NCI-H2227 (cell line): ENCODE measurements at regions not wholly inside any gene's neighbourhood (a gene's known extent, or its start where the extent isn't known, plus 50 kb on each side); places are given as distances from the start of the nearest gene placed in this dataset.

Source experiments
- DNase-seq: peaks from one replicate; lab custom pipeline; 2025; ENCODE audit not compliant: unreplicated experiment; lab: John Stamatoyannopoulos, UW

DNA sequence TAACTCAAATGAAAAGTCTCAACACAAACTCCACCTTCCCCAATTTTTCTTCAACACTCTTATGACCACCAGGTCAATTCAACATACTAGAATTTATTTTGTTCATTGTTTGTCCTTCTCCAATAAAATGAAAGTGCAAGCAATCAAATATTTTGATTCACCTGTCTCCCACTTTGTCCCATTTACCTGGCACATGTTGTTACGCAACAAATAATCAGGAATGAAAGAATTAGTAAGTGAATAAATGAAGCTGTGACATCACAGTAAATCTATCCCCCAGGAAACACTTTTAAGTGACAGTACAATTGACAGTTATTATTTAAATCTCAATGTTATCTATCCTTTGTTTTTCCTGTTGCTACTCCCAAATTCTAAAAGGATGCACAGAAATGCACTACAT lies 393.7 kb upstream of the OPRM1 start:
- no peak for DNase-seq

DNA sequence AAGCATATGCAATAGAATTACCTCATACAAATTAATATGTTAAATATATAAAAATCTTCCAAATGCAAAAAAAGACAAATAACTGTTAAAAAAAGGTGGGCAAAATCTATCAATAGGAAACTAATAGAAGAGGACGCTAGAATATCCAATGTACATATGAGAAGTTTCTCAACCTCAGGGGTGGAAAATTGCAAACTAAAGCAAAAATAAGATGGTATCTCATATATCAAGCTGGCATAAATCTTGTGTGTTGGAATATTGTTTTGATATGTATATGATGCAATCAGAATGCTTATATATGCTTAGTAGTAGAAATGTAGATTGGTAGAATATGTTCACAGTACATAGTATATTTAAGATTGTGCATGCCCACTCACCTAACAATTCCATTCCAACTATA lies 395.0 kb upstream of the OPRM1 start:
- no peak for DNase-seq

DNA sequence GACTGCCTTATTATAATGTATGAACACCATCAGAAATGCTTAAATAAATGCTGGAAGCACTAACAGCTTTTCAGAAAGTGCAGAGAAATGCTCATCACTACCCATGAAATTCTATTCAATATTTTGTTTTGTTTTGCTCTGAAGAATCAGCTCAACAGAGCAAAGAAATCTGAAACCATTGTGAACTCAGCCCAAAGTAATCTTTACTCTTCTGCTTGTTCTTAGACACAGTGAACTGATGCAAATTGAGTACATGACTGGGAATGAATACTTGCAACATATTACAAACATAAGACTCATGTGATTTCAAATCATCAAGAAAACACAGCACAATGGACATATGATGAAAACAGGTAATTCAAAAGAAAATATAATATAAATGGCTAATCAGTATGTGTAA lies 404.6 kb upstream of the OPRM1 start:
- no peak for DNase-seq

DNA sequence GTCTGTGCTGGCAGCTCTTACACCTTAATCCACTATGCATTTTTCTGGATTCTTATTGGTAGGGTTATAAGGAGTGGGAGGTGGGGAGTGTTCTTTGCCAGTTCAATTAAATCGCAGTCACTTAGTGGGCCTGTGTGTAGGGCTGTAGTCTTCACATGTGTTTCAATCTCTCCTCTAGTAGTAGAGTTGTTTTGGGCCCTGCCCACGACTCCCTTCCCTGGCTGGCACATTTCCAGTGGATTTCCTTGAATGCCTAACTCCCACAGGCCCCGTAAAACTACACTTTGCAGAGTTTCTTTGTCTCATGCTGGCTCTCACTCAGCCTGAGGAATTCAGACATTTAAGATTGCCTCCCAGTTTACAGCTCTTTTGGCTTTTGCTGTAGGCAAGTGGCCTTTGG lies 414.0 kb upstream of the OPRM1 start:
- DNase-seq, result no peak

DNA sequence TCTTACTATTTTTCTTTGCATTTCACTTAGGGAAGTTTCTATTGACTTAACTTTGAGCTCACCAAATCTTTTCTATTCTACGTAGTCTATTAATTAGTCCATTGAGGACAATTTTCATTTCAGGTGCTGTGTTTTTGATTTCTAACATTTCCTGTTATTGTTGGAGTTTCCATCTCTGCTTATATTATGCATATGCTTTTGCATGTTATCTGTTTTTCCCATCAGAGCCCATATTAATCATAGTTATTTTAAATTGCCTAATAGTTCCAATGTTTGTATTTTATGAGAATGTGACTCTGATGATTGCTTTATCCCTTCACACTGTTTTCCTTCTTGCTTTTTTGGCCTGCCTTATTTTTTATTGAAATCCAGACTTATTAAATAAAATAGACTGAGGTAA lies 414.5 kb upstream of the OPRM1 start:
- no peak for DNase-seq

DNA sequence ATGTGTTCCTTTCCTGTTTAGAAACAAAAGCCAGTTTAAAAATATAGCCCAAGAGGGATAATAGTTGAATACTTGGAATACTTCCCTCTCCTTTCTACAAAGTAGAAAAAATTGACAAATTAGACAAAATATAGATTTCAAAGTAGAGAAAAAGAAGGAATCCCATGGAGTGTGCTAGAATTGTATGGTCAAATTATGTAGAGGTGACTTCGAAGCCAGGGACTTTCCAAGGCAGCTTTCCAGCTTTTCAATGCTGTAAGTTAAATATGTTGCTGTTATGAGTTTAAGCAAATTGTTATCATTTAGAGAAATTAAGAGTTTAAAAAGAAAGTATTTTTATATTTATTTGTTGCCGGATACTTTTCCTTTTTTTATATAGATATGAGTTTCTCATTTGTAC lies 415.5 kb upstream of the OPRM1 start:
- DNase-seq, result no peak

DNA sequence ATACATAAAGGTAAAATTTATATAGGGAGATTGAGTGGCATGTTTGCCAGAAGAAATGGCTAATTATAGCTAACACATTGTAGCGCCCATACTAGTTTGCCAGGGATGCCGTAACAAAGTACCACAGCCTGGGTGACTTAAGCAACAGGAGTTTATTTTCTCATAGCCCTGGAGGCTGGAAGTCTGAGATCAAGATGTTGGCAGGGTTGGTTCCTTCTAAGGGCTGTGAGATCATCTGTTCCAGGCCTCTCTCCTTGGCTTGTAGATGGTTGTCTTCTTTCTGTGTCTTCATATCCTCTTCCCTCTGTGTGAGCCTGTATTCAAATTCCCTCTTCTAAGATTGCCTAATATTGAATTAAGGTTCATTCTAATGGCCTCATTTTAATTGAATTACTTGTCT lies 417.5 kb upstream of the OPRM1 start:
- no peak for DNase-seq

DNA sequence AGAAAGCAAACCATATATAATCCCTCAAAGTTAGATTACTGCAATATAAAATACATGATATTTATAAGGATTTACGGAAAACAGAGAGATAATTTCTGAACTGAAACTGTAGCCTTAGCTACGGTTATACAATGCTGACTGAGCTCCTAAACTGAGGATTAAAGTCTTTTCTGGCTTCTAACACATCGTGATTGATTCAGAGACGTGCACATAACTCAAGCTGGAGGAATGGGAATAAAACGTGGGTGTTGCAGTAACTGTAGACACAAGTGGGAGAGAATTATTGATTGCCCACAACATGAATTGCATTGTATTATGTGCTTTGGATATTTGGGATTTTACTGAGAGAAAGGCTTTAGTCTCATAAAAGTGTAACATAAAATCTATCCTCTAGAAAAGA lies 418.0 kb upstream of the OPRM1 start:
- no peak for DNase-seq

DNA sequence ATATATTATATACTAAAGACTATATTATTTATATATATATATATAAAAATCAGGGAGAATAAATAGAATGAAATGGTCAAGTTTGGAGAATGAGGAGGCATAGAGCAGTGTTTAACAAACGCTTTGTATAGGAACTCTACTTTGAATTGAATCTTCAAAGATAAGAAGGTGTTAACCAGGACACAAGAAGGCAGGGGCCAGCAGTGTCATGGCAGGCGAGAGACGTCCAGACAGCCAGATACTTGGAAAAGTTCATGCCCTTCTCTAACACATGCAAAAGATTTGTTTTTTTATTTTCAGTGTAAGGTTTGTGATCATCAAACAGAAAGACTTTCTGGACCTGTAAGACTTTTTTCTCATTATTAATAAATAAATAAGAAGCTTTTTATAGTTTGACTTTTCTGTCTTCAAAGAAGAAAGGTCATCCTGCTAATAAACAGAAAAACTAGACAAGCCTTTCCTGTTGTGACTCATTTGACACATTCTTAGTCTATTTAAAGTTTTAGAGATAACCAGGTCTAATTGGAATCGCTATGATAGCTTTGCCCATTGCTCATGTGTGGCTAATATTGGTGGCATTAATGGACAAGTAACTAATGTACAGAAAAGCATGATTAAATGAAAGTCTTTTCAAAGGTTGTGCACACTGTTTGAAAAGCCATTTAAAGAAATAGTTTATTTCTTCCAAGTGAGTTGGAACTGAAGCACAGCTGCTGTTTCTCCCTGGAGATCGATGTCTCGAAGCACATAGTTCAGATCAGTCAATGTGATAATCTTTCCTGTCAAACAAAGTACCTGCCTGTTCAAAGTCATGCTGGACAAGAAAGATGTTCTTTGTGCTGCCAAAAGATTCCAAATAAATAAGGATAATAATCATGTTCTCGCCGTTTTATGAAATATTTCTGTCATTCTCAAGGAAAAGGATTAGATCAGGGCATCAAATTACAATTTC lies 420.4 kb upstream of the OPRM1 start:
- DNase-seq, result no peak

DNA sequence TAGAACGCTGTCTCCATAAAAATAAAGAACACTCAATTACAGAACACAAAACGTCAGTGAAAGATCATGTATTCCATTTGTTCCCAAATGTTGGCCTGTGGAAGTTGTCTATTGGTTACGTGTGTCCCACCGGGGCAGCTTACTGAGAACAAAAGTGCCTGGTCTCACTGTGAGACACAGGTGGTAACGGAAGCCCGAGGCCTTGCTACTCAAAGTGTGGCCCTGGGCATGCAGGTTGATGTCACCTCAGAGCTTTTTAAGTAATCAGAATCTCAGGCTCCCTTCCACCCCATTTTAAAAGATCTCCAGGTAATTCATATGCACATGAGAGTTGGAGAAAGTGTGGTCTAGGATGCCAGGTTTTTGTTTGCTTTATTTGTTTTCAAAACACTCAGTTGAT lies 422.5 kb upstream of the OPRM1 start:
- DNase-seq, result no peak

DNA sequence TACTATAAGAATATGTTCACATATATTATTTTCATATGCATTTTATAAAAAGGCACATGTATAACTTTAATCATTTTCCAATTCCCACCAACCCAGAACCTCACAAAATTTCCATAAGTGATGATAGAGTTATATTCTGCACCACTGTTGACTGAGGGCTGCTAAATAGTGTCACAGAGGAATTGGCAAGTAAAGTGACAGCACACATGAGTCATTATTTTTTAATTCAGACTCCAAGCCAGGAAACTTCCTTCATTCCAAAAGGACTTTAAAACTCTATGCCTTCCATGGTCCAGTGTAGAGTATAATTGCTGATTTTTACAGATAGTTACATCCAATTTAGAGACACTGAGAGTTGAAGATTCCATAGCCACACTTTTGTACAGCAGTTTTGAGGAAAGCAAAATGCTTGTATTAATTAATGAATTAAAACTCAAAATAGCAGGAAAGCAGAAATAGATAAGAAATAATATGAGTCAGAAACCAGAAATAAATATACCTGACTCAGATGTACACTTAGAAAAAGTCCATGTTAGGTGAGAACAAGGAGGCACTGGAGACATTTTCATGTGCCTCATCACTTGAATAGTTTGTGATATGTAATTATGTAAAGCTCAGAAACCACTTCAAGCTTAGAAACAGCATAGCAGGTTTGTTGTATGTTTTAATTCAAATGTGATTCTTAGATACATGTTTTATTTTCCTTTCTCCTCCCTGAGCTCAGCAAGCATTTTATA lies 425.2 kb upstream of the OPRM1 start:
- DNase-seq, result no peak

DNA sequence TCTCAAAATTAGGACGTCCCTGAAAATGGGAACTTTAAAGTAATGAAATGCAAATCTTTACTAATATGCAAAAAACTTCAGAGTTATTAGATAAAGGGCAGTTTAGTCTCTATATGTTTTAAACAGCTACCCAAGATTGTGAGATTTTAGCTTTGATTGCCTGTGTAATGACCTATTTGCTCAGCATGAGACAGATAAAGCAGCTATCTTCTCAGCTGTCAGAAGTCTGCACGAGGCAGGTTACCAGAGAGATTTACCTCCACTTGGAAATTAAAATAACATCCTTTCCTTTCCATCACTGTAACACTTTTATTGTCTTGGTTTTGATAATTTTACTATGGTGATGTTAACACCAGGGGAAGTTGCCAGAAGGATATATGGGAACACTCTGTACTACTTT lies 436.6 kb upstream of the OPRM1 start:
- no peak for DNase-seq

DNA sequence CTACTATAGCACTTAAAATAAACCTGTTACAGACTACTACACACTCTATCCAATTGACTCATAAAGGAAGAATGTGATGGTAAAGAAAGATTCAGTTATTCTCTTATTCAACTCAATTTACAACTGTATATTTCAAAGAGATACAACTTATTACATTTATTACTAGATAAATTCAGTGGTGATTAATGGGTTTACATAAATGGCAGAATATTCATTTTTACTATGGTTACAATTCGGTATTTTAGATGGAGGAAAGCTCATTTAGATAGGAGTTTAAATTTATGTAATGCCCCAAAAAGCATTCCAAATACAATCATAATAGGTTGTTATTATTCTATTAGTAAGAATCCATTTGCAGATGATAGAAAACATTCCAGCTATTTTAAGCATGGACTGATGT lies 439.1 kb upstream of the OPRM1 start:
- no peak for DNase-seq

DNA sequence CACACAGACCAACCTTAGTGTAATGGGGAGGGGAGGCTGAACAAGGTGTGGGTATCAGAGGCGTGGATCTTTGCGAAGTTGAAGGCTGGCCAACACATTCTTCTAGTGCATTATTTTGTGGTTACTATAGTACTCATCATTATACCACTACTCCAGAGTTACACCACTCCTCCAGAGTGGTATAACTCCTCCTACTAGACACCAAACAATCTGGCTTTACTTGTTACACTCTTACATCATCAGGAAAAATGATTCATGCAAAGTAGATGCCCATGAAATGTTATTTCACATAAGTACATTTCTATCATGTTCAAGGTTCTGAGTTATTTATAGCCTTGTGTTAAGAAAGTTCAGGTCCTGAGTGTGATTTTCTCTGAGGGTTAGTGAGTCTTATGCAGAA lies 443.1 kb upstream of the OPRM1 start:
- no peak for DNase-seq

DNA sequence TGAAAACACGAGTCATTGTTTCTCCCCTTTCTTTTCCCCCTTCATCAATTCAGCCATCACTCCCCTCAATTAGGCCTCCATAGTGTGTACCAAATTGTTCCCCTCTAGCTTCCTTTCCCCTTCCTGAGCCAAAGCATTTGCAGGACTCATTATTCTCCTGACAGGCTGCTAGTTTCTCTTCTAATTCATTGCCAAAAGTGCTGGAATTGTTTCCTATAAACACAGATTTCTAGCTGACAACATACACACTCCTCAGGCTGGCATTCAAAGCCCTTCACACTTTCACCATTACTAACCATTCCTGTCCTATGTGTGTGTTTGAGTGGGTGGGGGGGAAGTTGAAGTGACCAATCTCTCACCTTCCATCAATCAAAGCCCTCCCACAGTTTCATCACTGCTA lies 444.2 kb upstream of the OPRM1 start:
- DNase-seq, result no peak

DNA sequence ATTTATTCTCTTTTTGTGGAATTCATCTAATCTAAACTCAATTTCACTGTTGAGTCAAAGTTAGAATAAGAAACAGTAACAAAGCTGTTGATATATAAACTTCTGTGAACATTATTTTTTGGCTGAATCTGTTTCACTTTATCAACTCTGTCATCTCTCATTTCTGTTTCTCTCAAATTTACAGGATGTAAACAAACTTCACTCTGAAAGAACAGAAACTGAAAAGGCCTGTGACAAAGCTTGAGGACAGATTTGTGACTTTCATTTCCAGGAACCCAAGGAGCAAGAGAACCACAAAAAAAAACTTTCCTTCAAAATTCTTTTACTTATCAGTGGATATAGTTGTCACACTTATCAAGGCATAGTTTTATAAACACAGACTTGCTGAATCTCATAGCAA lies 447.9 kb upstream of the OPRM1 start:
- DNase-seq, result no peak

DNA sequence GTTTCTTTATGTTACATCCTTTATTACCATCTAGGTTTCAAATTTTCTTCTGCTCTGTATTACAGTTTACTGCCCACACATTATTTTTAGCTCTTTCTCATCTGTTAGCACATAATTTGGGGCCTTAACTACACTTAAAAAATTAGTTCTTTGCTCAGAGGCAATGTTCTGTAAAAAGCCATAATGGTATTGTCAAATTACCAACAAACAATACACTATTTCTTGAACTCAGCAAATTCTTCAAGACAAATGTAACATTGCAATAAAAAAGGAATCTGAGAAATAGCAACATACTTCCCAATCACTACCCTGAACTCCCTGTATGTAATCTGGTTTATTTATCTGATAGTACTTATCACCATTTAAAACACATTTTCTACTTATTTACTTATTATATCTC lies 448.6 kb upstream of the OPRM1 start:
- DNase-seq, result no peak

DNA sequence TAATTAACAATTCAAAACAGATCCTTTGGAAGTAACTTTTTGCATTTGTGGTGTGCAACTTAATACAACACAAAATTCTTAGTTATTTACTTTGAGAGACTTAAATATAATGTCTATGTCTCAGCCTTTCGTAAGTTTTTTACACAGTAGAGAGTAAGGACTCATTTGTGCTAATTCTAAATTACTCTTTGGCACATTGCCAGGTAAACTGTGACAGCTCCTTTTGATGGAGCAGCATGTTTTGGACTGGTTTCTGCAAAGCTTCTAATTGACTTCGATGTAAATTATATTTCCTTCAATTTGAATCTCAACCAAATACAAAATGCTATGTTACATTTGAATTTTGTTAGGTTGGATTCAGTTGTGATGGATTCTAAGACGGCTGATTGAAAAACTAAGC lies 450.7 kb upstream of the OPRM1 start:
- no peak for DNase-seq

DNA sequence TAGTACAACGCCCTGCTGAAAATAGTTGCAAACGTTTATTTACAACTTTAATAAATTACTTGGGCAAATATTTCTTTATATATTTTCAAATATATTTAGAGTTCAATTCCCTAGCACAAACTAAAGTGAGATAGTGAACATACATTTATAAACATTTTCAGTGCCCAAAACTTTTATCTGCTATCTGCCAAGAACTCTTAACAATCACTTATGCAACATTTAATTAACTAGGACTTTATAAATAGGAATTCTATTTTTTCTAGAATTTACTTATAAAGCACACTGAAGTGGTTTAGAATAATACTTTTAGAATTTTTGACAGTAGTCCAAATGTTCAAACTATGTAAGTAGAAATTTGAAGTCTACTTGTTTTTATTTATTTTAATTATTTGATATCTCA lies 452.6 kb upstream of the RGS17 start:
- DNase-seq, result no peak

DNA sequence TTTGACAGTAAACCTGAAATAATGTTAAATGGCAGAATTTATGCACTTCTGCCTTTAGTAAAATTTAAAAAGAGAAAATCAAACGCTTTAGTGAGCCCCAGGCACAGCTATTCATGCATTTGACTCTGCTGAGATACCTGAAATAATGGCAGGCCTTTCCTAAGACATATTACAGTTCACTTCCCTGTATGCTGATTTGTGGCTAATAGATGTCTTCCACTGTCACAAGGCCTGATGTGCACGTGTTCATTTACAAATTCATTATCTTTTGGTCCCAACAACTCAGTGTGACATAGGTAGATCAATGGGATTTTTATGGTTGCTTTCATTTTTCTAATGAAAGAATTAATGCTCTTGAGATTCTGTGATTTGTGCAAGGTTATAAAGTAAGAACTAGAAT lies 449.7 kb upstream of the RGS17 start:
- DNase-seq, result no peak

DNA sequence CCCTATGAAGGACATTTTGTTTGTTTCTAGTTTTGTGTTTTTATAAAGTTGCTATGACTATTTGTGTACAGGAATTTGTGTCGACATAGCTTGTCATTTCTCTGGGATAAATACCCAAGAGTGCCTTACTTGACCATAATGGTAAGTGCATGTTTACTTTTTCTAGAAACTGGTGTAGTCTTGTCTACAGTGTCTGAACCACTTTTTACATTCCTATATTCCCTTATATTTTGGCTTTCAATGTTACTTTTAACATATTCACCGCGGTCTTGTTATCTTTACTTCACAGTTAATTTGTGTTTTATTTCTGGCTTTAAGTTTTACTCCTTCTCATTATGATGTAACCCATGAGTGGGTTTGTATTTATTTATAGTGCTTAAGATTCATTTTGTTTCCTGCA lies 444.4 kb upstream of the RGS17 start:
- DNase-seq, result no peak

DNA sequence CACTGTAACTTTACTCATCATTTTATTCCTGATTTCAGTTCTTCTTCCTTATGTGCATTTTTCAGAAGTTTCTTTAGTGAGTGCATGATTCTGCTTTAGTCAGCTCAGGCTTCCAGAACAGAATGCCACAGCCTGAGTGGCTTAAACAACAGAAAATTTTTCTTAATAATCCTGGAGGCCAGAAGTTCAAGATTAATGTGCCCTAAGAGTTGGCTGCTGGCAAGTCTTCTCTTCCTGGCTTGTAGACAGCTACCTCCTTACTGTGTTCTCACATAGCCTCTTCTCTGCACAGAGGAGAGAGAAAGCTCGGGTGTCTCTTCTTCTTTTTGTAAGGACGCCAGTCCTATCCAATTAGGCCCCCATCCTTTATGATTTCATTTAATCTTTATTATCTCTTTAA lies 443.1 kb upstream of the RGS17 start:
- DNase-seq, result no peak

DNA sequence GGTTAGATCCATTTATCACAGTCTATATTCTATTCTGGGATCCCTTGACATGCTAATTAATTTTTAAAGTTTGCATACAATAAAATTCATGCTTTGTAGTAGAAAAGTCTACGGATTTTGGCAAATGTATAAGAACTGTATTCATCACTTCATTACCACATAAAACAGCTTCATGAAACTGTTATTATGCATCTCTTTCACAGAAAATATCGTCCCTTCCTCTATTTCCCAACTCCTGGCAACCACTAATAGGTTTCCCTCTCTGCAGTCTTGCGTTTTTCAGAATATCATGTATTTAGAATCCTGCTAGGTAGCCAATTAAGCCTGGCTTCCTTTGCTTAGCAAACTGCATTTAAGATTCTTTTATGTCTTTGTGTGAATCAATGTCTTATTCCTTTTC lies 441.3 kb upstream of the RGS17 start:
- DNase-seq, result no peak
